Panc1 (cell line): ENCODE measurements at regions not wholly inside any gene's neighbourhood (a gene's known extent, or its start where the extent isn't known, plus 50 kb on each side); places are given as distances from the start of the nearest gene placed in this dataset.

Experiments used
- ATAC-seq: fragments of 200-7000 bp; cut with Tn5 transposase; 2 replicates; pipeline ENCODE4 v1.9.1; 2020; ENCODE audit warnings: mild to moderate bottlenecking, moderate library complexity
- BruUV-seq: library from RNA; stranded (reverse); fragments of 400-500 nt; replicated peaks from 2 replicates; lab custom pipeline; 2021; lab: Mats Ljungman, UMichigan
- CTCF ChIA-PET: fragments of 300-600 bp; sonication (Branson Sonifier 250); formaldehyde crosslinking; loops from one replicate; lab custom pipeline; 2022; ENCODE audit warnings: antibody characterized with exemption; lab: Charles Lee
- POLR2A ChIA-PET: fragments of 300-600 bp; sonication (Branson Sonifier 250); formaldehyde crosslinking; loops from one replicate; lab custom pipeline; 2022; ENCODE audit warnings: antibody characterized with exemption; lab: Charles Lee
- DNase-seq: peaks from one replicate; pipeline ENCODE4 v3.0.0-alpha.2; 2010; ENCODE audit warnings: low read depth, low spot score
- H3K27ac ChIP-seq: 2 replicates; pipeline ENCODE4 v1.5.1; 2011; ENCODE audit warnings: mild to moderate bottlenecking, low read length, inconsistent platforms
- H3K27me3 ChIP-seq: fragments of 200-500 bp; sonication (Bioruptor generic); 2 replicates; pipeline ENCODE4 v1.6.0; 2014; ENCODE audit warnings: low read length, inconsistent platforms; ENCODE audit not compliant: control insufficient read depth, insufficient read depth
- H3K36me3 ChIP-seq: fragments of 200-500 bp; sonication (Bioruptor generic); 2 replicates; pipeline ENCODE4 v1.5.1; 2014; ENCODE audit warnings: inconsistent platforms, mild to moderate bottlenecking, low read length, moderate library complexity; ENCODE audit not compliant: control insufficient read depth, insufficient read depth
- H3K4me1 ChIP-seq: 2 replicates; pipeline ENCODE4 v1.5.1; 2011; ENCODE audit warnings: inconsistent platforms, mild to moderate bottlenecking, low read length, moderate library complexity; ENCODE audit not compliant: control insufficient read depth, insufficient read depth
- H3K4me3 ChIP-seq, 2 experiments: 2 replicates each; pipeline ENCODE4 v1.5.1; 2011 to 2012; ENCODE audit warnings: low read depth in 2 of 2, low read length in 2 of 2, mild to moderate bottlenecking in 2 of 2, inconsistent platforms in 1 of 2, moderate library complexity in 1 of 2
- H3K9me3 ChIP-seq: fragments of 200-500 bp; sonication (Bioruptor generic); 2 replicates; pipeline ENCODE4 v1.5.1; 2014; ENCODE audit warnings: low read depth, mild to moderate bottlenecking, inconsistent platforms, low read length, moderate library complexity; ENCODE audit not compliant: control insufficient read depth, insufficient read depth
- POLR2AphosphoS5 ChIP-seq: IDR thresholded peaks from 2 replicates; pipeline ENCODE4 v1.6.1; 2012; ENCODE audit warnings: mild to moderate bottlenecking, low read depth, low read length, moderate library complexity
- SIN3A ChIP-seq: IDR thresholded peaks from 2 replicates; pipeline ENCODE4 v1.6.1; 2012; ENCODE audit warnings: low read depth, mild to moderate bottlenecking, low read length, moderate library complexity, borderline replicate concordance; ENCODE audit not compliant: insufficient read depth
- TCF7L2 ChIP-seq: IDR thresholded peaks from 2 replicates; pipeline ENCODE4 v1.6.1; 2011; ENCODE audit warnings: mild to moderate bottlenecking, low read depth, low read length, inconsistent platforms
- in situ Hi-C: cut with HindIII; loops from 2 replicates; pipeline ENCODE4 v1.10.0; 2016; ENCODE audit warnings: low sequenced_read_pairs, low pct_unique_long_range_greater_than_20kb
- intact Hi-C: fragments of 100-400 bp; cut with micrococcal nuclease; formaldehyde crosslinking; loops from one replicate; pipeline ENCODE4 v1.10.0; 2022; ENCODE audit not compliant: unreplicated experiment
- TF ChIP-seq, protein P1 (sequence below): fragments of 450-650 bp; IDR thresholded peaks from 2 replicates; pipeline ENCODE4 v1.5.1; 2017; ENCODE audit warnings: mild to moderate bottlenecking
- TF ChIP-seq, protein P2 (sequence below), 2 experiments: IDR thresholded peaks; 2 replicates each; pipeline ENCODE4 v1.6.1; 2011 to 2012; ENCODE audit warnings: low read depth in 2 of 2, control low read depth in 1 of 2, low read length in 1 of 2, mild to moderate bottlenecking in 1 of 2, moderate library complexity in 1 of 2; ENCODE audit not compliant: insufficient read depth in 1 of 2

- intact Hi-C loops, result no loop called here
- in situ Hi-C loops, result no loop called here
- H3K4me3 ChIP-seq, result no peak overlapping the region
- H3K4me1 ChIP-seq, result no peaks in the 10 kb centered on the region
- H3K36me3 ChIP-seq, result no peaks in the 10 kb centered on the region
- H3K9me3 ChIP-seq, result no peaks in the 10 kb centered on the region
- no peak for DNase-seq
- BruUV-seq, result no TSS peak
- TF ChIP-seq, protein P1, sequence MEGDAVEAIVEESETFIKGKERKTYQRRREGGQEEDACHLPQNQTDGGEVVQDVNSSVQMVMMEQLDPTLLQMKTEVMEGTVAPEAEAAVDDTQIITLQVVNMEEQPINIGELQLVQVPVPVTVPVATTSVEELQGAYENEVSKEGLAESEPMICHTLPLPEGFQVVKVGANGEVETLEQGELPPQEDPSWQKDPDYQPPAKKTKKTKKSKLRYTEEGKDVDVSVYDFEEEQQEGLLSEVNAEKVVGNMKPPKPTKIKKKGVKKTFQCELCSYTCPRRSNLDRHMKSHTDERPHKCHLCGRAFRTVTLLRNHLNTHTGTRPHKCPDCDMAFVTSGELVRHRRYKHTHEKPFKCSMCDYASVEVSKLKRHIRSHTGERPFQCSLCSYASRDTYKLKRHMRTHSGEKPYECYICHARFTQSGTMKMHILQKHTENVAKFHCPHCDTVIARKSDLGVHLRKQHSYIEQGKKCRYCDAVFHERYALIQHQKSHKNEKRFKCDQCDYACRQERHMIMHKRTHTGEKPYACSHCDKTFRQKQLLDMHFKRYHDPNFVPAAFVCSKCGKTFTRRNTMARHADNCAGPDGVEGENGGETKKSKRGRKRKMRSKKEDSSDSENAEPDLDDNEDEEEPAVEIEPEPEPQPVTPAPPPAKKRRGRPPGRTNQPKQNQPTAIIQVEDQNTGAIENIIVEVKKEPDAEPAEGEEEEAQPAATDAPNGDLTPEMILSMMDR, result no peak
- TF ChIP-seq SIN3A (no peak), POLR2AphosphoS5 (no peak), TCF7L2 (no peak)
- TF ChIP-seq, protein P2, sequence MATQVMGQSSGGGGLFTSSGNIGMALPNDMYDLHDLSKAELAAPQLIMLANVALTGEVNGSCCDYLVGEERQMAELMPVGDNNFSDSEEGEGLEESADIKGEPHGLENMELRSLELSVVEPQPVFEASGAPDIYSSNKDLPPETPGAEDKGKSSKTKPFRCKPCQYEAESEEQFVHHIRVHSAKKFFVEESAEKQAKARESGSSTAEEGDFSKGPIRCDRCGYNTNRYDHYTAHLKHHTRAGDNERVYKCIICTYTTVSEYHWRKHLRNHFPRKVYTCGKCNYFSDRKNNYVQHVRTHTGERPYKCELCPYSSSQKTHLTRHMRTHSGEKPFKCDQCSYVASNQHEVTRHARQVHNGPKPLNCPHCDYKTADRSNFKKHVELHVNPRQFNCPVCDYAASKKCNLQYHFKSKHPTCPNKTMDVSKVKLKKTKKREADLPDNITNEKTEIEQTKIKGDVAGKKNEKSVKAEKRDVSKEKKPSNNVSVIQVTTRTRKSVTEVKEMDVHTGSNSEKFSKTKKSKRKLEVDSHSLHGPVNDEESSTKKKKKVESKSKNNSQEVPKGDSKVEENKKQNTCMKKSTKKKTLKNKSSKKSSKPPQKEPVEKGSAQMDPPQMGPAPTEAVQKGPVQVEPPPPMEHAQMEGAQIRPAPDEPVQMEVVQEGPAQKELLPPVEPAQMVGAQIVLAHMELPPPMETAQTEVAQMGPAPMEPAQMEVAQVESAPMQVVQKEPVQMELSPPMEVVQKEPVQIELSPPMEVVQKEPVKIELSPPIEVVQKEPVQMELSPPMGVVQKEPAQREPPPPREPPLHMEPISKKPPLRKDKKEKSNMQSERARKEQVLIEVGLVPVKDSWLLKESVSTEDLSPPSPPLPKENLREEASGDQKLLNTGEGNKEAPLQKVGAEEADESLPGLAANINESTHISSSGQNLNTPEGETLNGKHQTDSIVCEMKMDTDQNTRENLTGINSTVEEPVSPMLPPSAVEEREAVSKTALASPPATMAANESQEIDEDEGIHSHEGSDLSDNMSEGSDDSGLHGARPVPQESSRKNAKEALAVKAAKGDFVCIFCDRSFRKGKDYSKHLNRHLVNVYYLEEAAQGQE (IDR thresholded peaks at IDR 0.05; ENCODE audit: insufficient read depth in 1 of 2, low read depth in 2 of 2, low read length in 1 of 2), result no peak
- ATAC-seq, result no peak
- POLR2A ChIA-PET, result no interaction called here
- H3K27me3 ChIP-seq, result no peaks in the 10 kb centered on the region
- no peak overlapping the region for H3K27ac ChIP-seq
- CTCF ChIA-PET, result no interaction called here
Observed at GRCh38 chr9:618478-618877, 223.0 kb upstream of the DMRT1 start.

GRCh38 chr9:621201-621855 is 220.2 kb upstream of the DMRT1 start:
- Histone ChIP-seq H3K4me3 (no peak overlapping the region), H3K36me3 (no peaks in the 10 kb centered on the region), H3K27me3 (no peaks in the 10 kb centered on the region), H3K9me3 (no peaks in the 10 kb centered on the region), H3K4me1 (no peaks in the 10 kb centered on the region), H3K27ac (no peak overlapping the region)
- TF ChIP-seq TCF7L2, result no peak
- TF ChIP-seq, protein P2 (IDR thresholded peaks at IDR 0.05; ENCODE audit: insufficient read depth in 1 of 2, low read depth in 2 of 2, low read length in 1 of 2), result no peak
- no peak for TF ChIP-seq POLR2AphosphoS5
- TF ChIP-seq SIN3A, result no peak
- TF ChIP-seq, protein P1, result no peak
- ChIA-PET POLR2A (no interaction called here), CTCF (no interaction called here)
- intact Hi-C loops (no loop called here), in situ Hi-C loops (no loop called here)
- DNase-seq (no peak), ATAC-seq (no peak)
- no TSS peak for BruUV-seq
